Esophagus (tissue), 2 donors: ENCODE measurements at regions not wholly inside any gene's neighbourhood (a gene's known extent, or its start where the extent isn't known, plus 50 kb on each side); places are given as distances from the start of the nearest gene placed in this dataset.

Experiments
- H3K27ac ChIP-seq, 2 donors: one replicate each; pipeline ENCODE4 v1.5.1; 2013; ENCODE audit warnings: low read depth in 2 of 2, mild to moderate bottlenecking in 2 of 2, inconsistent platforms in 1 of 2, low read length in 1 of 2, moderate library complexity in 1 of 2
- H3K27me3 ChIP-seq, 2 donors: one replicate each; pipeline ENCODE4 v1.6.1; 2013; ENCODE audit warnings: low read length in 2 of 2, control low read depth in 1 of 2, mild to moderate bottlenecking in 1 of 2; ENCODE audit not compliant: insufficient read depth in 2 of 2, control insufficient read depth in 1 of 2
- H3K36me3 ChIP-seq, 2 donors: one replicate each; pipeline ENCODE4 v1.6.1; 2013; ENCODE audit warnings: low read length in 1 of 2; ENCODE audit not compliant: control insufficient read depth in 2 of 2, insufficient read depth in 2 of 2
- H3K4me1 ChIP-seq, 2 donors: one replicate each; pipeline ENCODE4 v1.6.1; 2013; ENCODE audit warnings: low read length in 1 of 2; ENCODE audit not compliant: control insufficient read depth in 2 of 2, insufficient read depth in 2 of 2
- H3K4me3 ChIP-seq, 2 donors: one replicate each; pipeline ENCODE4 v1.5.1; 2013; ENCODE audit warnings: low read length in 2 of 2, mild to moderate bottlenecking in 2 of 2, low read depth in 1 of 2, moderate library complexity in 1 of 2
- H3K9me3 ChIP-seq, 2 donors: one replicate each; pipeline ENCODE4 v1.6.1; 2013; ENCODE audit warnings: mild to moderate bottlenecking in 2 of 2, low read depth in 1 of 2, low read length in 1 of 2, moderate library complexity in 1 of 2; ENCODE audit not compliant: control insufficient read depth in 2 of 2, insufficient read depth in 1 of 2
- WGBS, 2 donors: extraction: QIAGEN DNeasy Blood & Tissue Kit; methylation state at CpG; one replicate each; pipeline ENCODE4 v1.1.7; 2013; 5-methylcytosine and 5-hydroxymethylcytosine counted together
- donor health status: healthy with polysubstance abuse.
- donor health status: Bipolar disorder and iron deficiency.

- H3K9me3 ChIP-seq: no peaks in the 10 kb centered on the region
- H3K27me3 ChIP-seq: no peaks in the 10 kb centered on the region
- WGBS, 2 donors: 33 to 40% methylated on average over 1 of the region's 1 CpG
- no peaks in the 10 kb centered on the region for H3K4me1 ChIP-seq
- H3K27ac ChIP-seq: no peak overlapping the region
- H3K4me3 ChIP-seq: no peak overlapping the region
- H3K36me3 ChIP-seq: no peaks in the 10 kb centered on the region
These were observed 678.0 kb downstream of the EPHA4 start for GRCh38 chr2:220894069-220894468.

DNA sequence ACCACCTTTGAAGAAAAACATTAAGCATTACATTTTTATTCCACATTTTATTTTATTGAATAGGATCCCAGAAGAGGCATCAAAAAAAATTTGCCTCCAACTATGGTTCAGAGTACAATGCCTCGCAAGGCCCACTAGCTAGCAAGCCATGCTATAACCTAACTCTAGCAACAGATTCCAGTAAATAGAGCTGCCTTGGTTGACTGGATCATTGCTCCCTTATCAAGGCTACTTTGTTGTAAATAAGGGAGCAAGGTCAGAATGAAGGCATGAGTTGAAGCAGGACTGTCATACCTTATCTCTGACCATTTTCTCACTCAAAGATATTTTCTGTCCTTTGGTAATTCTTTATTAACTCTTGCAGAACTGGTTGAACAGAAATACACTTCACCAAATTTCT lies 672.6 kb downstream of the EPHA4 start:
- no peak overlapping the region for H3K4me3 ChIP-seq
- H3K36me3 ChIP-seq: no peaks in the 10 kb centered on the region
- no peaks in the 10 kb centered on the region for H3K9me3 ChIP-seq
- no peak overlapping the region for H3K27ac ChIP-seq
- no peaks in the 10 kb centered on the region for H3K4me1 ChIP-seq
- 86 to 96% methylated on average over 1 of the region's 1 CpG for WGBS, 2 donors
- no peaks in the 10 kb centered on the region for H3K27me3 ChIP-seq

DNA sequence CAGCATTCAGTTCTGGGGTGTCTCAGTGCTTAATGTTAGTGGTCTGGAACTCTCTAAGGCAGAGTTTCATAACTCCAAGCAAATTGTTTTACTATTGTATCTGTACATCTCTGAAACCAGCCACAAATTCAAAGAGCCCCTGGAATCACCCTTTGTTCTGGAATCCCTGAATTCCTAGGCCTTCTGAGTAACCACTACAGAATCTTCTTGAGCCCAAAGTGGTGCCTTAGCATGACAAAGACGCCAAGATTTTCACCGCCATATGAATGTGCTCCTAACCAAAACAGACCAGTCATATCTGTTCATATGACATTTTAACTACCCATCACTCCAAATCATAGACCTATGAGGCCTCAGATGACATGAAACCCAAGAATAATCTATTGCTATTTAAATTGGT lies 668.1 kb downstream of the EPHA4 start:
- Histone ChIP-seq H3K4me1 (no peaks in the 10 kb centered on the region), H3K36me3 (no peaks in the 10 kb centered on the region), H3K4me3 (no peak overlapping the region), H3K27me3 (no peaks in the 10 kb centered on the region), H3K9me3 (no peaks in the 10 kb centered on the region), H3K27ac (no peak overlapping the region)
- WGBS, 2 donors: 95 to 98% methylated on average over 2 of the region's 2 CpGs

GRCh38 chr2:220913384-220913783 lies 658.7 kb downstream of the EPHA4 start:
- no peaks in the 10 kb centered on the region for H3K4me1 ChIP-seq
- H3K27me3 ChIP-seq: no peaks in the 10 kb centered on the region
- no peaks in the 10 kb centered on the region for H3K9me3 ChIP-seq
- H3K27ac ChIP-seq: no peak overlapping the region
- H3K36me3 ChIP-seq: no peaks in the 10 kb centered on the region
- no peak overlapping the region for H3K4me3 ChIP-seq

DNA sequence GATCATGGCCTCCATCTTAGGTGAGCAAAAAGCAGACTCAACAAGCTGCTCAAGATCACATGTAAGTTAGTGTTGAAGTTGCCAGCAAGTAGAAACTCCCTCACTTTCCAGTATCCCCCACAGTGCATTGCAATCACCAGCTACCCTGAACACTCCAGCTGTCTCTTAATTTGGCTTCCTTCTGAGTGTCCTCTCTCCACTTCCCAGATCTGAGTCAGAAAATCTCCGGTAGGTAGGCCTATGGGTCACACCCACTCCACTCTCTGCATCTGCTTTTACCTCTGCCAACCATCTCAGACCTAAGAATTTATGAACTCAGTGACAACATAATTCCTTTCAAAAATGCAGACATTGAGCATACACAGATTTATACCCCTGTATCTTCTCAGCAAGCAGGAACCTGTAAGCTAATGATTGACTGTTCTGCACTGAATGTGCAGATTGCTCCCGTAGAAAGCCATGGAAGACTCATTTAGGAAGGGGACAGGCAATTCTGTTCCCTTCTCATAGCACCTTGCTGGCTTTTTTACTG lies 656.9 kb downstream of the EPHA4 start:
- Histone ChIP-seq H3K9me3 (no peaks in the 10 kb centered on the region), H3K36me3 (no peaks in the 10 kb centered on the region), H3K4me3 (no peak overlapping the region), H3K4me1 (no peaks in the 10 kb centered on the region), H3K27me3 (no peaks in the 10 kb centered on the region), H3K27ac (no peak overlapping the region)
- 44 to 60% methylated on average over 2 of the region's 2 CpGs for WGBS, 2 donors

GRCh38 chr2:220916931-220917330 lies 655.2 kb downstream of the EPHA4 start:
- H3K9me3 ChIP-seq: no peaks in the 10 kb centered on the region
- no peaks in the 10 kb centered on the region for H3K27me3 ChIP-seq
- H3K36me3 ChIP-seq: no peaks in the 10 kb centered on the region
- H3K27ac ChIP-seq: no peak overlapping the region
- WGBS, 2 donors: 73% methylated on average over 4 of the region's 4 CpGs
- H3K4me3 ChIP-seq: no peak overlapping the region
- H3K4me1 ChIP-seq: no peaks in the 10 kb centered on the region

- peaks cover 4 to 9% of the 10 kb centered on the region in 2 donors for H3K9me3 ChIP-seq
- 45 to 60% methylated on average over 2 of the region's 2 CpGs for WGBS, 2 donors
- no peak overlapping the region for H3K4me3 ChIP-seq
- no peak overlapping the region for H3K27ac ChIP-seq
- no peaks in the 10 kb centered on the region for H3K36me3 ChIP-seq
- no peaks in the 10 kb centered on the region for H3K4me1 ChIP-seq
- no peaks in the 10 kb centered on the region for H3K27me3 ChIP-seq
These were observed 641.6 kb downstream of the EPHA4 start for GRCh38 chr2:220930271-220931076.

DNA sequence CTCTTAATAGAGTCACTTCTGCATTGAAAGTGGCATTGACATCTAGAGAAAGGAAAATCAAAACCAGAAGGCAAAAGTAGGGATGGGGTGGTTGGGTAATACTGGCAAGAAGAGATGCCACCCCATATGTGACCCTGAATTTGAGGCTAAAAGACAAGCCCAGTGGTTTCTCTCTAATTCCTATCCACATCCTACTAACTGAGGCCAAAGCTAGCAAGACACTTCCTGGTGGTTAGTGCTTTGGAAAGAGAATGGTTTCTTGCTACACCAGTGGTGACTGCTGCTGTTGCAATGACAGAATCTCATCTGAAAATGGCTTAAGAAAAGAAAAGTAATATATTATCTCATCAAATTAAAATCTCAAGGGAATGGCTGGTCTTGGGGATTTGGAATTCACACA lies 640.6 kb downstream of the EPHA4 start:
- no peaks in the 10 kb centered on the region for H3K27me3 ChIP-seq
- H3K9me3 ChIP-seq: peaks cover under 1 to 2% of the 10 kb centered on the region in 2 donors
- no peak overlapping the region for H3K4me3 ChIP-seq
- H3K36me3 ChIP-seq: no peaks in the 10 kb centered on the region
- H3K27ac ChIP-seq: no peak overlapping the region
- H3K4me1 ChIP-seq: no peaks in the 10 kb centered on the region

- H3K27me3 ChIP-seq: no peaks in the 10 kb centered on the region
- H3K27ac ChIP-seq: no peak overlapping the region
- no peaks in the 10 kb centered on the region for H3K36me3 ChIP-seq
- H3K4me3 ChIP-seq: no peak overlapping the region
- 89 to 93% methylated on average over 3 of the region's 3 CpGs for WGBS, 2 donors
- H3K4me1 ChIP-seq: no peaks in the 10 kb centered on the region
- H3K9me3 ChIP-seq: peaks cover 0 to 2% of the 10 kb centered on the region in 2 donors
These were observed 640.1 kb downstream of the EPHA4 start for GRCh38 chr2:220932041-220932440.

DNA sequence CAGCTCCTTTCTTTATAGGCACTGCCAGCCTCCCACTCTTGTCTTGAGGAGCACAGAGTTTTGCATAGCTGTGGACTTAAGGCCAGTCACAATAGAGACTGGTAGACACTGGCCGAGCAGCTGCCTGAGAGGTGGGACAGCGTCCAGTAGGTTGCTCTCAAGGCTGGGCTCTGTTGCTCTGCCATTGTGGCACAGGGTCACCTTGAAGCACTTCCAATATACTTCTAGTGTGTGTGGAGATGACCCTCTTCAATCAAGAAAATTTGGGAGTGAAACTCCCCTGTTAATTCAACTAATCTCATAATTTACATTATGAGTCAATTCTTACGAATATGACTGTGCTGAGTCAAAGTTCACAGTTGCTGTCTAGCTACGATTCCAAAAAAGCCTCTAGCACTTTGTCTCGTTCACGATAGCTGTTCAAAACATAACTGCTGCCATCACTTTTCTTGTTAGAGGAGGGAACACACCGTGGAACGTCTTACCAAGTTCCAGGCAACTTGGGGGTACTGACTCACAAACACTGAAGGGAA lies 636.2 kb downstream of the EPHA4 start:
- H3K9me3 ChIP-seq: no peaks in the 10 kb centered on the region
- no peaks in the 10 kb centered on the region for H3K4me1 ChIP-seq
- H3K4me3 ChIP-seq: no peak overlapping the region
- H3K27ac ChIP-seq: no peak overlapping the region
- H3K27me3 ChIP-seq: no peaks in the 10 kb centered on the region
- no peaks in the 10 kb centered on the region for H3K36me3 ChIP-seq
- 49 to 60% methylated on average over 8 of the region's 8 CpGs for WGBS, 2 donors
